NCI-H2196 (cell line): ENCODE measurements at regions not wholly inside any gene's neighbourhood (a gene's known extent, or its start where the extent isn't known, plus 50 kb on each side); places are given as distances from the start of the nearest gene placed in this dataset.
"Not testable (repeated sequence)": the region's sequence is repeated elsewhere in the genome, so short reads cannot be mapped to it uniquely, and the experiment has no call there.

Experiments used
- DNase-seq: peaks from one replicate; lab custom pipeline; 2025; ENCODE audit not compliant: unreplicated experiment; lab: John Stamatoyannopoulos, UW

DNA sequence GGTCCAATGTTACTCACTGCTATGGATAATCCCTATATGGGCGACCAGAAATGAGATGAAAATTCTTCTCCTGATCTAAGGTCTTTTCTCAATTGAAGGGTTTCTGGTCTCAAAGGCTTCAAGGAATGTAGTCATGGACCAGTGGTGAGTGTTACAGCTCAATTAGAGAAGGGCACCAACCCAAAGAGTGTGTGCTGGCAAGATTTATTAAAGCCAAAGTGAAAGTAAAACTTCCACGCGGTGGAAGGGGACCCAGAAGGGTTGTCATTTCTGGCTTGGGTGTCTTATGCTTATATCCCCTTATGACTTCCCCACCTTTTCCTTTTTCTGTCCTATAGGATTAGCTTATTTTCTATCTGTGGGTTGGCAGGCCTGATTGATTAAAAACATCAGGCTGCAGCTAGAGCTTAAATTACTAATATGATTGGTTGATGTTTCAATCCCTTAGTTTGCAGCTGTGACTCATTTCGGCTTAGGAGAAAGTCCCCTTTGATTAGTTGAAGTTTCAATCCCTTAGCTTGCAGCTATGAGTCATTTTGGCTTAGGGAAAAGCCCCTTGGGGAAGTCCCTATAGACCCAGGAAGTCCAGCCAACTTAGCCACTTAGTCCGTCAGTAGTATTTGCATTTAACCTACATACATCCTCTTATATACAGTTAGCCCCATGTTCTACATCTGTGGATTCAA lies 179.5 kb upstream of the NLGN4Y start:
- DNase-seq, result peak; percentile 5

DNA sequence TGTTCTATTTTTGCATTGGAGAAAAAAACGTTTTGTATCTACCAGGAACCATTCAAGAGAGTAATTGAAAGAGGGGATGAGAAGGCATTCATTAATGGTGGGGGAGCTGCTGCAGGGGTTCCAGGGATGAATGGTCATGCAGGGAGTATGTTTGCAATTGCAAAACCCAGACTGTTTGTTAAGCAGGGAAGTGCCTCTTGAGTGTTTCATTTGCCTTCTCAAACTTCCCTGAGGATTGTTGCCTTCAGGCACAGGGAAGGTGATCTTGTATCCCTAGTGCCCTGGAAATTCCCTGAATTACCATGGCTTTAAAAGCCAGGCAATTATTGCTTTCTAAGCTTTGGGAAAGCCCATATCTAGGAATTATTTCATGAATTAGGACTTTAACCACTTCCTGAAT lies 172.7 kb upstream of the NLGN4Y start:
- DNase-seq, result no peak

DNA sequence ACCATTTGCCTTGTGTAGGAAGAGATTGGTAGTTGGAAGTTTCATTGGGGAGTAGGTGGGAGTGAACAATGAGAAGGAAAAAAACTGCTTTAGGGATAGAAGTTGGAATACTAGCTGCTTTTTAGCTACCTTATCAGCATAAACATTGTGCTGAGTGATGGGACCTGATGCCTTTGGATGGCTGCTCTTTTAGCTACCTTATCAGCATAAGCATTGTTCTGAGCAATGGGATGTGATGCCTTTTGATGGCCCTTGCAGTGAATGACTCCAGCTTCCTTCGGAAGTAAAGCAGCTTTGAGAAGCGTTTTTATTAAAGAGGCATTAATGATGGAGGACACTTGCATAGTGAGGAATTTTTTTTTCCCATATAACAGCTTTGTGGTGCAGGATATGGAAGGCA lies 168.2 kb upstream of the NLGN4Y start:
- no peak for DNase-seq

DNA sequence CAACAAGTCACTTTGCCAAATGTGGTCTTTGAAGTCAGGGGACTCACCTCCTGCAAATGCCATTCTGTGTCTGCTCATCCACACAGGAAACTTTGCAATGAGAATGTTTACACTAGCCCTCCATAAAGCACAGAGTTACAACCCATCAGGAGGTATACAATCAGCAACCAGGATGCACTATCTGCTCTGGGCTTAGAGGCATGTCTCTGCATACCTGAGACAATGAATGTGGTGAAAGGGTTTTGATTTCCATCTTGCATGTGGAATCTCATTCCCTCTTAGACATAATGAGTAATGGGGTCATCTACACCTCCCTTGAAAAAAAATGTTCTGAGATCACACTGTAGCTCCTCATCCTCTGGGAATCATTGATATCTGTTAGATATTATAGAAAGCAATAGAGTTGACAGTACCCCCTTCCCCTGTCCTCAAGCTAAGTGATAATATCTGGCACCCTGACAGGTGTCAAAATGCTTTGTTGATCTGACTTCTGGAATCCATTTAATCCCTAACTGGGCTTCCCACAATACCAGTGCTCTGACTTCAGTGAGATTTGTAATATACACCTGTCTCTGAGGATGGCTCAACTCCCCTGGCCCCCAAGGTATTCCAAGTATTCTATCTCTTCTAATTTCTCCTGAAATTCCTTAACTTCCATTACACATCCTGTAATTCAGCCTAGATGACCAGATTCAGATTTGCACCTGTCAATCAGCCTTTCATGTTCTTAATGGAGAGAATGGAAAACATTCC lies 163.4 kb upstream of the NLGN4Y start:
- no peak for DNase-seq

DNA sequence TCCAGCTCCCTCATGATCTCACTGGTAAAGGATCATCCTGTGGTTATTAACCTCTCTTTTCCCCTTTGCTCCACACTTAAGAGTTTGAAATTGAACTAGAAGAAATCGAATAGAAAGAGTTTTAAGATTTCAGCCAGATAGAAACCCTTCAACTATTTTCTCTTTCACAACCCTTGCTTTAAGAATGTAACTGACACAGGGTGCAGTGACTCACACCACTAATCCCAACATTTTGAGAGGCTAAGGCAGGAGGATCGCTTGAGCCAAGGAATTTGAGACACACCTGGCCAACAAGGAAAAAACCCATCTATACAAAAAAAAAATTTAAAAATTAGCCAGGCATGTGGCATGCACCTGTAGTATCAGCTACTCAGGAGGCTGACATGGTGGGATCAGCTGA lies 150.7 kb upstream of the NLGN4Y start:
- no peak for DNase-seq

DNA sequence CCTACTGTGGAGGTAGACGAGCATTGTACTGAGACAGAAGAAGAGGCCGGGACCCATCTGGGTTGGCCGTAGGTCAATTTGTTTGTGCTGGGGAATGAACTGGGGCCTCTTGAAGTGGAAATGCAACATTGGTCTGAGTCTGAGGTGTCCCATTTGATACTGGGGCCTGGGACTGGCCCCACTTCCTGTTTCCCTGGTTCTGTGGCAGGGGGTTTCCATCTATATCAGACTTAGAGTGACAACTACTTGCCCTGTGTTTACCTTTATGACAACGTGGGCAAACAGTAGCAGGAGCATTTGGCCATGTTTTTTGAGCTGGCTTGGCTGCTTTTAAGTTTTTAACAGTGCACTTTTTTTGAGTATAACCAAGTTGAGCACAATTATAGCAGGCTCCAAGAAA lies 146.1 kb upstream of the NLGN4Y start:
- no peak for DNase-seq

DNA sequence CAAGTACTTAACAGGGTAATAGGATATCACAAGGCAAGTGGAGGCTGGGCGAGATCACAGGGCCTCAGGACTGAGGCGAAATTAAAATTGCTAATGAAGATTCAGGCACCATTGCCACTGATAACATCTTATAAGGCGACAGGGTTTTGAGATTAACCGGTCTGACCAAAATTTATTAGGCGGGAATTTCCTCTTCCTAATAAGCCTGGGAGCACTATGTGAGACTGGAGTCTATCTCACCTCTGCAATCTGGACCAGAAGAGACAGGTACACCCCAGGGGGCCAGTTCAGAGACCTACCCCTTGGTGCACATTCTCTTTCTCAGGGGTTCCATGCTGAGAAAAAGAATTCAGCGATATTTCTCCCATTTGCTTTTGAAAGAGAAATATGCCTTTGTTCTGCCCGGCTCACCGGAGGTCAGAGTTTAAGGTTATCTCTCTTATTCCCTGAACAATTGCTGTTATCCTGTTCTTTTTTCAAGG lies 113.7 kb upstream of the NLGN4Y start:
- not testable (repeated sequence) for DNase-seq

DNA sequence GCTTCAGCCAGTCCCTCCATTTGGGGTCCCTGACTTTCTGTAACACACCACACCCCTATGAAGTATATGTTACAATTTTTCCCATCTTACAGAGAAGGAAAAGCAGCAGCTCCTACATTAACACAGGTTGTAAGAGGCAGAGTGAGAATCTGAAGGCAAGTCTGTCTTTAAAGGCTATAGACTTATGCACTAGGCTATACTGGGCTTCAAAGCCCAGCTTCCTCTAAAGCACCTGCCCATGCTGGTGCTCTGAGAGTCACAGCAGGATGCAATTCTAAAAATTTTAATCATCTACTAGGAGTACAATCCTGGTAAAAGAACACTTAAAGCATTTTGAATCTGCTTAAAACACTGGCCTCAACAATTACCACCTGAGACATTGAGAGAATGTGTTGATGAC lies 113.0 kb upstream of the NLGN4Y start:
- DNase-seq, result no peak

DNA sequence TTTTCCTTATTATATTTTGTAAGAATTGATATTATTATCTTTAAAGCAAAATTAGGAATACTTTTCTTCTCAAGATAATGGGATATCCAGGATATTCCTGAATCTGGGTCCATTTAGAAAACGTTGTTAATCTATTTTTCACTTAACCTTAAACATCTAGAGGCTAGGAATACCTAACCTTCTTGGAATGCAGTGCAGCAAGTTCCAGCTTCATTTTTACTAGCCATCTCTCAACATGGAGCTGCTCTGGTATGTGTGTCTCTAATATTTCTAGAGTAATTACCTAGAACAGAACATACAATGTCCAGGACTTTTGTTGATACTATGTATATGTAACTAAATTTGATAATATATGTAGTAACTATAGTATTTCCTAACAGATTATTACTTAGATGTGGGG lies 87.8 kb upstream of the NLGN4Y start:
- no peak for DNase-seq

DNA sequence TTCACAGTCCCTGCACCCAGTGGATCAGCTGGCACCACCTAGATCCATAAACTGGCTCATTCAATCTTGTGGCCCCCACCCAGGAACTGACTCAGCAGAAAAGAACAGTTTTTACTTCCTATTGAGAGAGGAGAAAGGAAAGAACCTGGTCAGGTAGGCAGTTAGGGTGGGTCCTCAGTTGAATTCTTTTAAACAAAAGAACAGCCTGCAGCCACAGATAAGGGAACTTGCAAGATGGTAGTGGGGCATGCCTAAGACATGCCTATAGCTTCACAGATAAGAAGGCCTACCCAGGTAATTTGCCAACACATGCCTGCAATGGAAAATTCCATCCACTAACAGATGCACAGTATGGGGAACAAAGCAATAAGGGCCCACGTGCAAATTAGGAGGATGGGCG lies 86.7 kb upstream of the NLGN4Y start:
- DNase-seq, result no peak

DNA sequence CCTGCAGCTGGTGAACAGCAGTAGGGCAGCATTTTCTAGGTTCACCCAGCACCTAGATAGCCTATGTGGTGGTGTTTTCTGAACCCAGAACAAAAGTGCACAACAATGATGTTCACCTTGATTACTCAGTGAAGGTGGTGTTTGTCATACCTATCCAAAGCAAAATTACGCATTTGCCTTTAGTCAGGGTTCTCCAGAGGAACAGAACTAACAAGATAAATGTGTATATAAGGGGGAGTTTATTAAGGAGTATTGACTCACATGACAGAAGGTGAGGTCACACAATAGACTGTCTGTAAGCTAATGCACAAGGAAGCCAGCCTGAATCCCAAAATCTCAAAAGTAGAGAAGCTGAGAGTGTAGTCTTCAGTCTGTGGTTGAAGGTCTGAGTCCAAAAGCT lies 85.9 kb upstream of the NLGN4Y start:
- no peak for DNase-seq

DNA sequence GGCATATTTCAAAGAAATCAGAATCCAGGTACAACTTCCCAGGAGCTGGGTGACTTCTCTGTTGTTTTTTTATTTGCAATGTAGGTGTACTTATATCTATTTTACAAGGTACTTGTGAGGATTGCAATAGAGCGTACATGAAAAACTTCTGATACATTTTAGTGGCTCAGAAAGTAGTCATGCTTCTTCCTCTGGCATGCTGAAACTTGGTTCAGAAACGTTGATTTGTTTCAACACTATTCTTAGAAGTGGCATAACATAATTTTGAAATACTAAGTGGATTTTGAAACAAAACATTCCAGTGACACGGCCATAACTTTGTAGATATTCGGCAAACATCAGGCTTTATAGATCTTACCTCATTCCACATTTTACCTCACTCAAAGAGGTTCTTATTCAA lies 79.8 kb upstream of the NLGN4Y start:
- DNase-seq, result no peak

DNA sequence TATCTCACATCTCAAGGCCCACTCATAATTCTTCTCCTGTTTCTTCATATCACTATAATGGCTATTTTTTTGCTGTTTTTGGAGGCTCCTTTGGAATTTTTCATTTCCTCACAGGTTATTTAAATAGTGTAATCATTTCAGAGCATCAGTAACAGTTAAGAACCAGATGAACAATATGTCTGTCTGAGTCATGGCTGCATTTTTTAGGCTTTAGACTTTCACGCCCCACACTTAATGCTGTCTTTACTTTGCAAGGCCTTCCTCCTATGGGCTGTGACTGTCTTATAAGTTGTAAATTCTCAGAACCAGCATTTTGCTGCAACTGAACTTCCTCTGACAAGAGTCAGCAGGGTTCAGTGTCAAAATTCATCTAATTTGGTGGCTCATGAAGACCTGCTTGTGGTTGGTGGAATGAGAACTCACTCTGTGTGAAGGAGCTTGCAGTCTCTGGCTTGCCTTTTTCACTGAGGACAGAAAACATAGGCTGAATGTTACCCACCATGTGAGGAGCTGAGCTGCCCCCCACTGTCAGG lies 56.1 kb upstream of the NLGN4Y start:
- no peak for DNase-seq

DNA sequence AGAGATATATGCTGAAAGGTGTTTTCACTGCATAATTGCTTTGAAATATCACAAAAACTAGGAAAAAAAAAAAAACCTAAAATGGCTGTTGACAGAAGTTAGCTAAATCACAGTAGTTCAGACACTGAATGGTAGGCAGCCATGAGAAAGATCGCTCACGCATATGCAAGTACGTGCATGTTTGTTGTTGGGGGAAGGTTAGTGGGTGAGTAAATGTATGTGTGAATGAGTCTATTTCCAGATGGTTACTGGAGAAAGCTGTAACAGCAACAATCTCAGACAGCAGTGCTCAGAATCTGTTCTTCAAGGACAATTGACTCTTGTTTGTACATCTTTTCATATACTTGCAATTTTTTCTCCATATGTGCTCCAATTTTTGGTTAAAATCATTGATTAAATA lies 51.9 kb upstream of the NLGN4Y start:
- no peak for DNase-seq

DNA sequence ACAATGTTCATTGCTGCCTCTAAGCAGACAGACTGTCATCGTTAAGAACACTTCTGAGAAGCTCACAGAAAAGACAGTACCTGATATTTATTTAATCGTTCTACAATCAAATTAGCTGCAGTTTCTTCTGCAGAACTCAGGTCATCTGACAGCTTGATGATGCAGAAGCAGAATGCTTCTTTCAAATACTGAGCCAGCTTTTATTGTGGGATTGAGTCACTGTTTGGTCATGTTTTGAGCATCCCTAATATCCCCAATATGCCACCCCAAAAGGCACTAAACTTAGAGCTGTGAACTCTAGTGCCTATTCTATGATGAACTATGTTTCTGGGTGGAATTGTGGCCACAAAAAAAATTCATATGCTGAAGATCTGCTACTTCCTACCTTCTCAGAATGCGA lies 51.0 kb upstream of the NLGN4Y start:
- no peak for DNase-seq
